Lung microvascular endothelial cell (primary cell): ENCODE measurements at regions not wholly inside any gene's neighbourhood (a gene's known extent, or its start where the extent isn't known, plus 50 kb on each side); places are given as distances from the start of the nearest gene placed in this dataset.
"Not testable (repeated sequence)": the region's sequence is repeated elsewhere in the genome, so short reads cannot be mapped to it uniquely, and the experiment has no call there.

Source experiments
- DNase-seq, 2 donors: peaks; one replicate each; pipeline versions ENCODE4 v3.0.0 to v3.0.0-alpha.2; 2010; ENCODE audit warnings: low read depth in 2 of 2

DNA sequence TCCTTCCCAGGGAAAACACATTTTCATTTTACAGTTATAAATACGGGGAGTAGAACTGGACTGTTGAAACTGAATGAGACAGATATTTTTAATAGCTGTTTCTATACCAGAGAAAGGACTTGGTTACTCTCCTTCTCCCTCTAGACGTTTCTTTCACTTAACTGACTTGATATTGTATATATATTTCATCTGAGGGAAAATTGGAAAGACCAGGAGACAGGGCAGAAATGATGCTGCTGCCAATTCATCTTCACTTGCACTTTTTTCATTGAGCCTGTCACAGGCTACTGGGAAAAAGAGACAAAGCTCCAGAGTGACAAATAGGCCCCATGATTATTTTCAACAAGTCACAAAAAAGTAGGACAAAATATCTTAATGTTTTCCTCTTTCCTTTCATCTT is 636.0 kb upstream of the TPK1 start:
- DNase-seq: no peak

DNA sequence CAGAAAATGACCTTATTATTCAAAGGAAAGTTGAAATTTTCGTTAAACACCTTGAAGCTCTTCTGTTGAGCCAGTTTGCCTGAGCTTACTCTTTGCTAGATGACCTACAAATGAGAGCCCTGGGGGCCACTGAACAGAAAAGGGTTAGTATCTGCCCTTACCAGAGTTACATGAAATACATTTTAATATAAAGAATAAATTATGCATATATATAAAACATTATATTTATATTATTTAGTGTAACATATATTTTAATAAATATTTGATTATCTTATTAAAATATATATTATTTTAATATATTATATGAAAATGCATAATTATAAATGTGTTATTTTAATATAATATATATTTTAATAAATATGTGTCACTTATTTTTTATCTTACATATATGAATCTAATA is 628.4 kb upstream of the TPK1 start:
- no peak for DNase-seq

DNA sequence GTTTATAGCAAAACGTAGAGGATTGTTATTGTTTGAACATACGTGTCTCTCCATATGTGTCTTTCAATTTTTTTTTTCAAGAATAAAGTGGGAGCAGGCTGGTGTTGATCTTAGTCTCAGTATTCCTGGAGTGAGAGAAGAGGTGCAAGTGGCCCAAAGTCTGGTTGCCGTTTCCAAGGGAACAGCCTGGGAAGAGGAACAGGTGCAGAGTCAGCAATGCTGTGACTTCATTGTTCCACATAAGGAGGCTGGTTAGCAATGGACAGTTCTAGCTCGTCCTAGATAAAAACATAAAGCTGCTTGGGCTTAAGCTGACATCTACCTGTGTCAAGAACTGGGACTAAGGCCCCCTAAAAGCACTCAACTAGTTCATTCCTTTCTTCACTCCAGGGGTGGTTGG is 626.6 kb upstream of the TPK1 start:
- no peak for DNase-seq

DNA sequence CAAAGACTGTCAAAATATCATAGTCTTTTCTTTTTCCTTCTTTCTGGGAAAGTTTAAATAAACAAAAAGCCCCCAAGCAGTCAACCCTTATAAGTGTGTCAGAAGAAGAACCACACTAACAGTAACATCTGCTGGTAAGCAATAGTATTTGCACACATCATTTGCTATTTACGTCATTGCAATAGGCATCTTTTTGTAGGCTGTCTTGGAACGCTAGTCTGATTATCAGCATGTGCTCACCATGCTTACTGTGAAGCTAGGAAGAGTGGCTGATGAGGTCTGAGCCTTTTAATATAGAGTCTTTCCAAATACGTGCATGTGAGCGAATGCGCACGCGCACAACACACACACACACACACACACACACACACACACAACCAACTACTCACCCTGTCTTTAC is 599.0 kb upstream of the TPK1 start:
- no peak for DNase-seq

DNA sequence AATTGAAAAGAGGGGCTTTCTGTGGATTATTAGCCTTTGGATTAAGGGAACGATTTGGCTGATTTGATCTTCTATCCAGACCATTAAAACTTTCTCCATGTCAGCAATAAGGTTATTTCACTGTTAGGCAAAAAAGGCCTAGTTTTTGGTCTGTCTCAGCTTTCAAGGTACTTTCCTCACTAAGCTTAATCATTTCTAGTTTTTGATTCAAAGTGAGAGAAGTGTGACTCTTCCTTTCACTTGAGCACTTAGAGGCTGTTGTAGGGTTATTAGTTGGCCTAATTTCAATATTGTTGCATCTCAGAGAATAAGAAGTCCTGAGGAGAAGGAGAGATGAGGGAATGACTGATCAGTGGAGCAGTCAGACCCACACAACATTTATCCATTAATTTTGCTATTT is 596.0 kb upstream of the TPK1 start:
- no peak for DNase-seq

DNA sequence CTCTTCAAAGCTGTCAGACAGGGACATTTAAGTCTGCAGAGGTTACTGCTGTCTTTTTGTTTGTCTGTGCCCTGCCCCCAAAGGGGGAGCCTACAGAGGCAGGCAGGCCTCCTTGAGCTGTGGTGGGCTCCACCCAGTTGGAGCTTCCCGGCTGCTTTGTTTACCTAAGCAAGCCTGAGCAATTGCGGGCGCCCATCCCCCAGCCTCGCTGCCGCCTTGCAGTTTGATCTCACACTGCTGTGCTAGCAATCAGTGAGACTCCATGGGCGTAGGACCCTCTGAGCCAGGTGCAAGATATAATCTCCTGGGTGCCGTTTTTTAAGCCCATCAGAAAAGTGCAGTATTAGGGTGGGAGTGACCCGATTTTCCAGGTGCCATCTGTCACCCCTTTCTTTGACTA is 582.6 kb upstream of the TPK1 start:
- DNase-seq: not testable (repeated sequence)

DNA sequence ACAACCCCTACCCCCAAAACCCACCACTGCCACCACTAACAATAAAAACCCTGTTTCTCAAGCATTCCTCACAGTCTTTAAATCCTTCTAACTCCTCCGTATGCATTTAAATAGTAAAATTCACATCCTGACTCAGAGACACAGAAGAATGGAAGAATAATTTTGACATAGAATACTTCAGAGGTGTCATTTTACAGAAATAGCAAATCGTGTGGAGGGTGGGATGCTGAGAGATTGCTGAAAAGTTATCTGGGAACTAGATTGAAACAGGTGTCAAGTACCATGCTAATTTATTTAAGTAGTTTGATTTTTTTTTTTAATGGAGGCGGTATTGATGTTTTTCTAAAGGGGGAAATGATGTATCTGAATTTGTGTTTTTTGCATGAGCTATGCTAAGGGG is 575.2 kb upstream of the TPK1 start:
- DNase-seq: no peak

DNA sequence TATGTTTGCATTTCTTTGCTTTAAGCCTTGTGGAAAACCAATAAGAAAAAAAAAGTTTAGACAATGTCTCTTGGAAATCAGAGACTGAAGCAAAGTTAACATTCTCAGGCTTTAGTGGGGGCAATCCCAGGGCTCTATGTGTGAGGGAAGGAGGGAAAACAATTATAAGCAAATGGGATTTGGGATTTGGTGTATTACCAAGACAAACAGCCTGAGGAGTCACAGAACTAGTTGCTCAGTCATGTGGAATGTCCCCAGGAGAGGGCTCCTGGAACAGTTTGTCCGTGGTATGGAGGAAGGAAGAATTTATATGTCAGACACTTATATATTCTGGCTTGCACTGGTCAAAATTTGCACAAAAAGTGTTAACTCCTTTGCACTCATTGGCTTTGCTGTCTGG is 562.9 kb upstream of the TPK1 start:
- DNase-seq: no peak

DNA sequence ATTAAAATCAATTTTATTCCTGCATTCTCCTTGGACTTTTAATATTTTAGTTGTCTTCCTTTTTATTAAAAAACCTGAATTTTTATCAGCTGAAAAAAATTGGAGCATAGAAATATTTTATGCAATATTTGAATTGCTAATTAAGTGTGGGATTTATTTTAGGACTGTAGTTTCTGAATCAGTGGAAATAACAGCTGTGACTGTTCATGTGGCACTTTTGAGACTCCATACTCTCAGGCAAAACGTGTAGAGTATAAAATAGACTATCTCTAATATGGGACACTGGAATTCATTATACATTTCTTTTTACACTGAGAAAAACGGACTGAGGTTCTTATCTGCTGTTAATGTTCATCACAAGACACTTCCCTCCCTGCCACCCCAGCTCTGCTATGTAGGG is 558.3 kb upstream of the TPK1 start:
- DNase-seq: no peak

DNA sequence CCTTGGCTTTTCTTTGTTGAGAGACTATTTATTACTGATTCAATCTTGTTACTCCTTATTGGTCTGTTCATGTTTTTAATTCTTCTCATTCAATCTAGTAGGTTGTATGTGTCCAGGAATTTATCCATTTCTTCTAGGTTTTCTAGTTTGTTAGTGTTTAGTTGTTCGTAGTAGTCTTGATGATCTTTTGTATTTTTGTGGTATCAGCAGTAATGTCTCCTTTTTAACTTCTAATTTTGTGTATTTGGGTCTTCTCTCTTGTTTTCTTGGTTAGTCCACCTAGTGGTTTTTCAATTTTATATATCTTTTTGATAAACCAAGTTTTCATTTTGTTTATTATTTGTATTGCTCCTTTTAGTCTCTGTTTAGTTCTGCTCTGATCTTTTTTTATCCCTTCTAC is 546.9 kb upstream of the TPK1 start:
- DNase-seq: no peak

DNA sequence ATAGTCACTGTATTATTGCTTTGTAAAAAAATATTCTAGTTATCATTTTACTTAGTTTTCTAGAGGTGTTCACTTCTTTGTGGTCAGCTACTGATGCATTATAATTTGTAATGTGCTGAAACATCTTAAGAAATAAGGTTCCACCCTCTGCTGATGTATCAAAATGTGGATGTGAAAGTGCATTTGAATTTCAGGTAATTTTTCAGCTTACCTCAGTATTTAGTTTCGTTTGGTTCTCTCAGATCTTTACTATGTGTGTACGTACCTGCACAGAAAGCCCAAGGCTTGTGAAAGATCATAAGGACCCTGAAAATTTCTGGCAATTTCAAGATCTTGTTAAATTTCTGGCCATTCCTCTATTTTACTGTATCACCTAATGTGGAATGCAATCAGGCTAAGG is 542.3 kb upstream of the TPK1 start:
- DNase-seq: no peak

DNA sequence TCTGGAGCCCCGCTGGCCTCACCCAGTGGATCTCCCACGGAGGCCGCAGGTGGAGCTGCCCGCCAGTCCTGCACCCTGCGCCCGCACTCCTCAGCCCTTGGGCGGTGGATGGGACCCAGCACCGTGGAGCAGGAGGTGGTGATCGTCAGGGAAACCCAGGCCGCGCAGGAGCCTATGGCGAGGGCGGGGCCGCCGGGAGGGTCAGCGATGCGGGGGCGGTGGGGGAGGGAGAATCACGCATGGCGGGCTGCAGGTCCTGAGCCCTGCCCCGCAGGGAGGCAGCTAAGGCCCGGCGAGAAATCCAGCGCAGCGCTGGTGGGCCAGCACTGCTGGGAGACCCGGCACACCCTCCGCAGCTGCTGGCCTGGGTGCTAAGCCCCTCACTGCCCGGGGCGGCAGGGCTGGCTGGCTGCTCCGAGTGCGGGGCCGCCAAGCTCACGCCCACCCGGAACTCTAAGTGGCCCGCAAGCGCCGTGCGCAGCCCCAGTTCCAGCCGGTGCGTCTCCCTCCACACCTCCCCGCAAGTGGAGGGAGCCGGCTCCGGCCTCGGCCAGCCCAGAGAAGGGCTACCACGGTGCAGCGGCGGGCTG is 524.8 kb upstream of the TPK1 start:
- DNase-seq: no peak

DNA sequence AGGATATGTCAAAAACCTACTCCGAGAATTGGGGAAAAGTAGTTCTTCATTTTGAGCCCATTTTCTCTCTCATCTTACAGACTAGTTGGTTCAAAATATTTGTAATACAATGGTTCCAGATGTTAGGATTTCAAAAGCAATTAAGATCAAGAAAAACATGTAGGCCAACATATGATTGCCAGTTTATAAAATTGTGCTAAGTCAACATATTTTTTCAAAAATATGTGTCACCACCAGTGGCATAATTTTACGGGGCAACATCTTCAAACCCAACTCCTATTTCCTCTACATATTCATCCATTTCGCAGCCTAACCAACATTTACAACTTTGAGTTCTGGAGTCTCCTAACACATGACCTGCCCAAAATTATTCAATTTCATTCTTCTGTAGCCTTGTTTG is 514.5 kb upstream of the TPK1 start:
- DNase-seq: no peak

DNA sequence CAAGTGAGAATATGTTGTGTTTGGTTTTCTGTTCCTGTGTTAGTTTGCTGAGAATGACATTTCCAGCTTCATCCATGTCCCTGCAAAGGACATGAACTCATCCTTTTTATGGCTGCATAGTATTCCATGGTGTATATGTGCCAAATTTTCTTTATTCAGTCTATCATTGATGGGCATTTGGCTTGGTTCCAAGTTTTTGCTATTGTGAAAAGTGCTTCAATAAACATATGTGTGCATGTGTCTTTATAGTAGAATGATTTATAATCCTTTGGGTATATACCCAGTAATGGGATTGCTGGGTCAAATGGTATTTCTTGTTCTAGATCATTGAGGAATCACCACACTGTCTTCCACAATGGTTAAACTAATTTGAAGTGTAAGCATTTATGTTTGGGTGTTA is 513.6 kb upstream of the TPK1 start:
- not testable (repeated sequence) for DNase-seq

DNA sequence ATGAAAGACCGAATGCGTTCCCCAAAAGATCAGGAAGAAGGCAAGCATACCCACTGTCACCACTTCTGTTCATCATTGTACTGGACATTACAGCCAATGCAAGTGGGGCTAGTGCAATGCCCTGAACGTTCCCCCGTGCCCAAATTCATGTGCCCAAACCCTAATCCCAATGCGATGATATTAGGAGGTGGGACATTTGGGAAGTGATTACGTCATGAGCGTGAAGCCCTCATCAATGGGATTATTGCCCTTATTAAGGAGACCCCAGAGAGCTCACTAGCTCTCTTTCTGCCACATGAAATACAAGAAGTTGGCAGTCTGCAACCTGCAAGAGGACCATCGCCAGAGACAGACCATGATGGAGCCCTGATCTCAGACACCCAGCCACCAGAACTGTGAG is 511.4 kb upstream of the TPK1 start:
- no peak for DNase-seq

DNA sequence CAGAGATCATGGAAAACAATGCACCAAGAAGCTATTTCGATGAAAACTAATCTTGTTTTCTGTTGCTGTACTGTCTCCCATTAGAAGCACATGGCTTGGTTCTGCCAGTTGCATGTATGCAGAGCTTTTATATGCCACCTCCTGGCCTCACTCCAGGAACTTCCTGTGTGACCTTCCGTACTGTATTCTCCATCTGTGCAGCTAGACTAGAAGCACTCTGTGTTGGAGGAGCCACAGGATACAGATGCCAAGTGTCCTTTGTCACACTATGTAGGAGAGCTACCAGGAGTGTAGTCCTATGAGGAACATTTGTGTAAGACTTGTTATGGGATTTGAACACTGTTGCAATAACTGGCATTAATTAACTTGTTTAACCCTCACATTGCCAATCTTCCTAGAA is 503.5 kb upstream of the TPK1 start:
- DNase-seq: no peak

DNA sequence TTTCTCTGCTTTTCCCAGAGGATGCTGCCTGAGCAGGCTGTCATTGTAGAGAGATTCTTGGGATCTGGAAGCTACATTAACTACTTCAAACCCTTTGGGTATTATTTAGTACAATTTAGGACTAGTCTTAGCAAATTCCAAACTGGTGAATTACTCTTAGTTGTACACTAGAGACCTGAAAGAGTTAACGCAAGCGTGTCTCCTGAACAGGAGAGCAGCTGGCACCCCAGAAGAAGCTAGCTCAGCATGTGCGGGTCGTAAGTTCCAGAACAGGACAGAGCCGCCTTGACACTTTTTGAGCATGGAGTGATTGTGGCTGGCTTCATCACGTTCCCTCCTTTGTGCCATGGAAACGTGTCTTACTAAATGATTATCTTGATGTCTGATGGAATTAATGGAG is 495.7 kb upstream of the TPK1 start:
- no peak for DNase-seq

DNA sequence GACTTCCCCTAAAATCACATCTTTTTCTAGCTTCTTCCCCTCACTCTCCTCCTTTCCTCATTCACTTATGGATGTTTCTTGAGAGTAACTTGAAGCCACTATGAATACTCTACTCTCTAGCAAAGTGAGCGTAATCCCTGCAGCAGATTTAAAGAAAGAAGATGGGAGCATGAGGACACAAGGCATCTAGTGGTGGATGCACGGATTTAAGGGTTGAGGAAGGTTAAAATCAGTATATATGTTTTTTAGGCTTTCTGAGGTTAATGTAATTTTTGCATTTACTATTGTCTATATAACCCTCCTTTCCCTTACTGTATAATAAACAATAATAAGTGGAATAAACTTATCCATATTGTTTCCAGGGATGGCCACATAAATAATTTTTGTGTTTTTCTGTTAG is 495.2 kb upstream of the TPK1 start:
- DNase-seq: no peak

DNA sequence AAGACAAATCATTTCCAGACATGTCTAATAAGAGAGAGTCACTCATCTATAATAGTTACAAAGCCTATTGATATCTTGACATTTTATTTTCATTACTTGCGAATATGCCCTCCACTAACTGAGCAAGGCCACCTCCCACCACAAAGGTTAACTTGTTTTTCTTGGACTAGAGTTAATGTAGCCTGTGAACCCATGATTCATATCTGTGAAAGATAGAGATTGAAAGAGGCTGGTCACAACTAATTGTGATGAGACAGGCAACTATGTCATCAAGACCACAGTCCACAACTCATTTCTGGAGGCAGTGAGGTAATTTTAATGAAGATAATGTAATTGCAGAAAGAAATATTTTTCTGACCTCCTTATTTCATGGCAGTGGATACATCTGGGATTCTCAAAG is 491.8 kb upstream of the TPK1 start:
- DNase-seq: no peak

DNA sequence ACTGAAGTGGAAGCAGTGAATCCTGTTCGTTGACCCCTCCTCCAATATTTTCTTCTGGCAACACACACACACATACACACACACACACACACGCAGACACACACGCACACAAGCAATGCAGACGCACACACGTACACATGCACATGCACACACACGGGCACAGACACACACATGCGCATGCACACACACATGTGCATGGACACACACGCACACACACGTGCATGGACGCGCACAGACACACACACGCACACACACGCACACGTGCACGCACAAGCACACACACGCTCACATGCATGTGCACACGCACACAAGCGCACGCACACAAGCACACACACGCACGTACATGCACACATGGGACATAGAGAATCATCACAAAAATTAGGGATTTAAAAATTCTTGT is 488.2 kb upstream of the TPK1 start:
- no peak for DNase-seq

DNA sequence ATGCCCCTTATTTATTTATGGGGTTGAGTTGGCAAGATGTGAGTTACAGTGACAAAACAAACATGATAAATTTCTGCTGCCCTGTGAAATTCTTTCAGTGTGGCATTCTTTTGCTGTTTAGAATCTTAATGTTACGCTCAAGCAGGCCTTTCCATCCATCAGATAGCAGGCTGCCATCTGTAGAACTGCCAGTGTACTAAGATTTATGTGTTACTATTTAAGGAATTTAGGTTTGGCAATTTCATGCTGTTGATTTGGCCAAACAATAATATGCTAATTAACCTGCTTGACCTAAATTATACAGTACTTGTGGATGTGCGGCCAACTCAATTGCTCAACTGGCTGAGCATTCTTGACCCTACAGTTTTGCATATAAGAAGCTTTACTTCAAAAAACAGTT is 477.7 kb upstream of the TPK1 start:
- DNase-seq: no peak

DNA sequence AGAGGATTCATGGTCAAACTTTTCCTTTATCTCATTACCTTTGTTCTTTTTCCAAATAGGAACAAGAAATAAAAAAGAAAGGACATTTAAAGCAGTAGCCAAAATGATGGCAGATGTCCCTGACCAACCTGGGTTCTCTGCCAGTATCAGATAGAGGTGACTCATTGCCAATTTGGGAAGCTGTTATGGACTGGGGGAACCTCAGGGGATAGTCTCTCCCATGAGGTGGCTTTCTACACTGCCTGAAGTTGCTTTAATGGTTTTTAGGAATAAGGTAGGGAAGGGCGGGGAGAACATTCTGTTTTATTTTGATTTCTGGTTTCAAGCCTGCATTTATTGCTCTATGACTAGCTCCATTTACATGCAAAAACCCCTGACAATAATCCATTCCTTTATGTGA is 457.9 kb upstream of the TPK1 start:
- no peak for DNase-seq

DNA sequence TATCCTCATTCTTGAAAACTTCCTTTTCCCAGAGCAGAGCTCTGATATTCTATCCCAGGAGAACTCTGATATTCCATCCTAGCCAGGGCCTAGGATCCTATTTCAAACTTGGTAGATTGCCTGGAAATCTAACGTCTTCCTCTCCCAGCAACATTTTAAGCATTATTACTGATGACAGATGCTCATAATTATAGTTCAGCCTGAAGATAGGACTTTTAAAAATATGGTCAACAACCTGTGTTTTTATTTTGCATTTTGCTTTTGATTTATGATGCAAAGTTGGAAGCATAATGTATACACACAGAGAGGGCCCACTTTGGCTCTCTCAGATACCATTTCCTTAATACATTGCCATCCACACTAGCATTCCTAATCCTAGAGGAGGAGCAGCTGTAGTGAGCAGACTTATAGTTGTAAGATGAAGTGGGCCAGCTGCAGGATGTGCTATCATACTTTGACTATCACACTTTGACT is 457.4 kb upstream of the TPK1 start:
- no peak for DNase-seq

DNA sequence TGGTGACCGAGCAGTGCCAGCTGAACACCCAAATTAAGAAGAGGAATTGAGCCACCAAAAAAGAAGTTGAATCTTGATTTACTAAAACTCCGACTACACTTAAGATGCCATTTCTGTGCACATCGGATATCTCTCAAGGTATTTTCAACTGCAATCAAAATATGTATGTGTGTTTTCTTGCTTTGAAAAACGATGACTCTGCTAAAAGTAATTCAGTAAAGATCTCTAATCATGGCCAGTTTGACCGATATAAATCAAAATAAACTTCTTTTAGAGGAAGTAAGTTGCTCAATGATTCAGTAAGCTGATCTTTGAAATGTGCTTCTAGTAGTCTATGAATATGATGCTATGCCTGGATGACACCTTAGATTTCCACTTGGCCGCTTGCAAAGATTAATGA is 453.5 kb upstream of the TPK1 start:
- no peak for DNase-seq
